SK-N-SH (cell line): ENCODE measurements at regions not wholly inside any gene's neighbourhood (a gene's known extent, or its start where the extent isn't known, plus 50 kb on each side); places are given as distances from the start of the nearest gene placed in this dataset.

Experiments
- CHD2 ChIP-seq: fragments of 150-350 bp; IDR thresholded peaks from 2 replicates; pipeline ENCODE4 v1.6.1; 2018; ENCODE audit warnings: low read length; ENCODE audit not compliant: partially characterized antibody
- EP300 ChIP-seq, 2 experiments: IDR thresholded peaks; 2 replicates each; pipeline versions ENCODE4 v1.4.0 to v1.6.1; 2012; ENCODE audit warnings: borderline replicate concordance in 1 of 2, low read depth in 1 of 2, low read length in 1 of 2
- EZH2phosphoT487 ChIP-seq: fragments of 200-600 bp; sonication (generic); IDR thresholded peaks from 2 replicates; pipeline ENCODE4 v1.6.1; 2017; ENCODE audit warnings: low read depth, mixed run types, mild to moderate bottlenecking, antibody characterized with exemption, moderate library complexity, borderline replicate concordance
- FOXJ3 ChIP-seq: sonication (generic); formaldehyde crosslinking; IDR thresholded peaks from 2 replicates; pipeline ENCODE4 v1.5.1; 2020; ENCODE audit warnings: mild to moderate bottlenecking, missing genetic modification reagents
- FOXM1 ChIP-seq: IDR thresholded peaks from 2 replicates; pipeline ENCODE4 v1.4.0; 2012; ENCODE audit warnings: low read depth, mild to moderate bottlenecking
- JUND ChIP-seq: IDR thresholded peaks from 2 replicates; pipeline ENCODE4 v1.4.0; 2012
- NFIC ChIP-seq: IDR thresholded peaks from 2 replicates; pipeline ENCODE4 v1.4.0; 2012; ENCODE audit warnings: borderline replicate concordance
- NRF1 ChIP-seq: IDR thresholded peaks from 2 replicates; pipeline ENCODE4 v1.6.1; 2012; ENCODE audit warnings: low read depth, mild to moderate bottlenecking, low read length
- POLR2AphosphoS5 ChIP-seq: IDR thresholded peaks from 2 replicates; pipeline ENCODE4 v1.6.1; 2012; ENCODE audit warnings: low read depth, low read length
- TCF12 ChIP-seq: IDR thresholded peaks from 2 replicates; pipeline ENCODE4 v1.4.0; 2012
- YY1 ChIP-seq: IDR thresholded peaks from 2 replicates; pipeline ENCODE4 v1.4.0; 2012; ENCODE audit warnings: low read depth, mild to moderate bottlenecking
- TF ChIP-seq, protein P1 (sequence below): fragments of 200-600 bp; sonication (generic); IDR thresholded peaks from 2 replicates; pipeline ENCODE4 v1.6.1; 2017; ENCODE audit warnings: antibody characterized with exemption, mild to moderate bottlenecking, moderate library complexity
- TF ChIP-seq, protein P2 (sequence below): IDR thresholded peaks from 2 replicates; pipeline ENCODE4 v1.4.0; 2012; ENCODE audit warnings: low read depth
- TF ChIP-seq, protein P3 (sequence below): fragments of 150-350 bp; IDR thresholded peaks from 2 replicates; pipeline ENCODE4 v1.6.1; 2016; ENCODE audit warnings: mild to moderate bottlenecking, low read depth, low read length

DNA sequence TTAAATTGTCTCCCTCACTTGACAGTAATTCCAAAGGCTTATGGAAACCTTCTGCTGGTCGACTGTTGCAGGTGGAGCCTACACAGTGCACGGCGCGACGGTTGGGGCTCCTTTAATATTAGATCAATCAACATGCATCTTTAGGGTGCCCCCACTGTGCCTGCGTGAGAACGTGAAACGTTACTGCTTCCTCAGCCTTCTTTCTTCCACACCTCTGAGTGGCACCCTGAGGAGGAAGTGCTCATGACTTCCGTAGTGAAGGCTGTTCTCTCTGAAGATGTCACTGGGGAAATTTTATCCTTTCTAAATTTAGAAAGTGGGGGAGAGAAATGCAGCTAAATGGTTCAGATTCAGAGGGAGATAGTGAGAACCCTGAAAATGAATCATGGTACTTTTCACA is 184.0 kb upstream of the ZFP42 start:
- TF ChIP-seq TCF12, result no peak
- TF ChIP-seq, protein P1, sequence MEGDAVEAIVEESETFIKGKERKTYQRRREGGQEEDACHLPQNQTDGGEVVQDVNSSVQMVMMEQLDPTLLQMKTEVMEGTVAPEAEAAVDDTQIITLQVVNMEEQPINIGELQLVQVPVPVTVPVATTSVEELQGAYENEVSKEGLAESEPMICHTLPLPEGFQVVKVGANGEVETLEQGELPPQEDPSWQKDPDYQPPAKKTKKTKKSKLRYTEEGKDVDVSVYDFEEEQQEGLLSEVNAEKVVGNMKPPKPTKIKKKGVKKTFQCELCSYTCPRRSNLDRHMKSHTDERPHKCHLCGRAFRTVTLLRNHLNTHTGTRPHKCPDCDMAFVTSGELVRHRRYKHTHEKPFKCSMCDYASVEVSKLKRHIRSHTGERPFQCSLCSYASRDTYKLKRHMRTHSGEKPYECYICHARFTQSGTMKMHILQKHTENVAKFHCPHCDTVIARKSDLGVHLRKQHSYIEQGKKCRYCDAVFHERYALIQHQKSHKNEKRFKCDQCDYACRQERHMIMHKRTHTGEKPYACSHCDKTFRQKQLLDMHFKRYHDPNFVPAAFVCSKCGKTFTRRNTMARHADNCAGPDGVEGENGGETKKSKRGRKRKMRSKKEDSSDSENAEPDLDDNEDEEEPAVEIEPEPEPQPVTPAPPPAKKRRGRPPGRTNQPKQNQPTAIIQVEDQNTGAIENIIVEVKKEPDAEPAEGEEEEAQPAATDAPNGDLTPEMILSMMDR, result no peak
- no peak for TF ChIP-seq NRF1
- TF ChIP-seq EP300 (IDR thresholded peaks at IDR 0.05; ENCODE audit: borderline replicate concordance in 1 of 2, low read depth in 1 of 2, low read length in 1 of 2), result no peak
- TF ChIP-seq, protein P2, sequence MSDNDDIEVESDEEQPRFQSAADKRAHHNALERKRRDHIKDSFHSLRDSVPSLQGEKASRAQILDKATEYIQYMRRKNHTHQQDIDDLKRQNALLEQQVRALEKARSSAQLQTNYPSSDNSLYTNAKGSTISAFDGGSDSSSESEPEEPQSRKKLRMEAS, result no peak
- no peak for TF ChIP-seq POLR2AphosphoS5
- TF ChIP-seq CHD2, result no peak
- TF ChIP-seq, protein P3, sequence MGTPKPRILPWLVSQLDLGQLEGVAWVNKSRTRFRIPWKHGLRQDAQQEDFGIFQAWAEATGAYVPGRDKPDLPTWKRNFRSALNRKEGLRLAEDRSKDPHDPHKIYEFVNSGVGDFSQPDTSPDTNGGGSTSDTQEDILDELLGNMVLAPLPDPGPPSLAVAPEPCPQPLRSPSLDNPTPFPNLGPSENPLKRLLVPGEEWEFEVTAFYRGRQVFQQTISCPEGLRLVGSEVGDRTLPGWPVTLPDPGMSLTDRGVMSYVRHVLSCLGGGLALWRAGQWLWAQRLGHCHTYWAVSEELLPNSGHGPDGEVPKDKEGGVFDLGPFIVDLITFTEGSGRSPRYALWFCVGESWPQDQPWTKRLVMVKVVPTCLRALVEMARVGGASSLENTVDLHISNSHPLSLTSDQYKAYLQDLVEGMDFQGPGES, result no peak
- no peak for TF ChIP-seq NFIC
- TF ChIP-seq JUND, result no peak
- TF ChIP-seq YY1, result no peak
- TF ChIP-seq EZH2phosphoT487, result no peak
- TF ChIP-seq FOXJ3, result no peak
- TF ChIP-seq FOXM1, result no peak
